Heart left ventricle (tissue), 16 donors: ENCODE measurements at regions not wholly inside any gene's neighbourhood (a gene's known extent, or its start where the extent isn't known, plus 50 kb on each side); places are given as distances from the start of the nearest gene placed in this dataset.

Experiments
- ATAC-seq, 4 donors: fragments of 200-7000 bp; cut with Tn5 transposase; one replicate each; pipeline ENCODE4 v1.9.1; 2020 to 2022; ENCODE audit warnings: moderate library complexity in 4 of 4, mild to moderate bottlenecking in 3 of 4, moderate number of reproducible peaks in 1 of 4
- DNase-seq, 5 donors: peaks; one replicate each; pipeline ENCODE4 v3.0.0-alpha.2; 2020
- H3K27ac ChIP-seq, 12 donors: fragments of 200-600 bp; sonication (generic) in 4 of 12; one replicate each; pipeline versions ENCODE4 v1.5.0 to v1.8.0; 2016 to 2022; ENCODE audit warnings: mild to moderate bottlenecking in 2 of 12
- H3K27me3 ChIP-seq, 9 donors: fragments of 200-600 bp; sonication (generic) in 2 of 9; one replicate each; pipeline versions ENCODE4 v1.5.1 to v1.8.0; 2016 to 2022; ENCODE audit warnings: mild to moderate bottlenecking in 3 of 9
- H3K36me3 ChIP-seq, 9 donors: fragments of 200-600 bp; sonication (generic) in 2 of 9; one replicate each; pipeline versions ENCODE4 v1.5.0 to v1.8.0; 2018 to 2022; ENCODE audit warnings: mild to moderate bottlenecking in 2 of 9
- H3K4me1 ChIP-seq, 12 donors: fragments of 200-600 bp; sonication (generic) in 4 of 12; one replicate each; pipeline versions ENCODE4 v1.5.0 to v1.8.0; 2016 to 2022; ENCODE audit warnings: mild to moderate bottlenecking in 3 of 12
- H3K4me3 ChIP-seq, 12 donors: fragments of 200-600 bp; sonication (generic) in 4 of 12; one replicate each; pipeline versions ENCODE4 v1.5.0 to v1.8.0; 2017 to 2022; ENCODE audit warnings: mild to moderate bottlenecking in 9 of 12, moderate library complexity in 4 of 12
- H3K9me3 ChIP-seq, 12 donors: fragments of 200-600 bp; sonication (generic) in 4 of 12; one replicate each; pipeline versions ENCODE4 v1.5.0 to v1.8.0; 2016 to 2022; ENCODE audit warnings: mild to moderate bottlenecking in 1 of 12
- POLR2A ChIP-seq, 2 donors: fragments of 450-650 bp; IDR thresholded peaks; one replicate each; pipeline ENCODE4 v1.6.1; 2017; ENCODE audit warnings: antibody characterized with exemption in 2 of 2, mild to moderate bottlenecking in 2 of 2, moderate library complexity in 2 of 2
- WGBS, 4 donors: extraction: QIAGEN DNeasy Blood & Tissue Kit in 2 of 4; methylation state at CpG; one replicate each; pipeline versions ENCODE4 v1.1.5 to v1.1.7; 2013 to 2018; 5-methylcytosine and 5-hydroxymethylcytosine counted together
- intact Hi-C, 10 donors: fragments of 100-400 bp; cut with DNase I; formaldehyde crosslinking; loops; one replicate each; pipeline versions ENCODE4 v1.11.1 to v1.14.2; 2022
- TF ChIP-seq, protein P1 (sequence below), 12 donors: fragments of 200-600 bp; sonication (generic) in 4 of 12; IDR thresholded peaks; one replicate each; pipeline versions ENCODE4 v1.5.0 to v1.8.0; 2018 to 2022; ENCODE audit warnings: antibody characterized with exemption in 12 of 12, mild to moderate bottlenecking in 5 of 12
- donor health status: ischemic (EF 13 %, LVEDD 7.1; RV severe dilation, severe dysfunction).
- donor health status: healthy with polysubstance abuse.
- donor health status: DM: no; HTN: yes; CAD: no.
- donor health status: DM: no; HTN: no; CAD: no.
- donor health status: ischemic (EF 25% LVEDD 6.9; RV normal size, moderate dysfunction).
- donor health status: ischemic (EF 25% LVEDD 5.7; RV mildly dilated, moderate dysfunction).
- donor health status: healthy.
- donor health status: DM: yes; HTN: yes; CAD: no.
- donor health status: ischemic (EF 35%, LVEDD 5.7; RV mildly dilated, moderate dysfunction).
- donor health status: nonischemic (EF 11% LVEDD 7.7; RV severe dilation, severe dysfunction).
- donor health status: DM: yes; HTN: yes; CAD: no.
- donor health status: PGD.
- donor health status: ischemic (EF 29% LVEDD 5.4; RV normal size, mild dysfunction).
- donor health status: nonischemic (EF 23%, LVEDD 6.1; RV moderate dilation, normal function).

DNA sequence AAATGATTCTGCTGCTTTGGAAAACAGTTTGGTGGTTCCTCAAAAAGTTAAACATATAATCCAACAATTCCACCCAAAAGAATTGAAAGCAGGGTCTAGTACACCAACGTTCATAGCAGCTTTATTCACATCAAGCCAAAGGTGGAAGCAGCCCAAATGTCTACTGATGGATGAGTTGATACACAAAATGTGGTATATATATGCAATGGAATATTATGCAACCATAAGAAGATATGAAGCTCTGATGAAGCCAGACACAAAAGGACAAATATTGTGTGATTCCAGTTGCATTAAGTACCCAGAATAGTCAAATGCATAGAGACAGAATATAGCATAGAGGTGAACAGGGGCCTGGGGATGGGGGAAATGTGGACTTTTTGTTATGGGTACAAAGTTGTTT is 269.3 kb downstream of the METTL4 start:
- ATAC-seq, result no peak
- 36 to 60% (median 55%) methylated on average over 1 of the region's 1 CpG for WGBS, 4 donors
- Histone ChIP-seq H3K4me1 (no peaks in the 10 kb centered on the region), H3K27me3 (peaks cover 0 to 7% (median 0%) of the 10 kb centered on the region in 9 donors), H3K9me3 (no peaks in the 10 kb centered on the region), H3K36me3 (no peaks in the 10 kb centered on the region), H3K4me3 (no peak overlapping the region), H3K27ac (no peak overlapping the region)
- TF ChIP-seq, protein P1, sequence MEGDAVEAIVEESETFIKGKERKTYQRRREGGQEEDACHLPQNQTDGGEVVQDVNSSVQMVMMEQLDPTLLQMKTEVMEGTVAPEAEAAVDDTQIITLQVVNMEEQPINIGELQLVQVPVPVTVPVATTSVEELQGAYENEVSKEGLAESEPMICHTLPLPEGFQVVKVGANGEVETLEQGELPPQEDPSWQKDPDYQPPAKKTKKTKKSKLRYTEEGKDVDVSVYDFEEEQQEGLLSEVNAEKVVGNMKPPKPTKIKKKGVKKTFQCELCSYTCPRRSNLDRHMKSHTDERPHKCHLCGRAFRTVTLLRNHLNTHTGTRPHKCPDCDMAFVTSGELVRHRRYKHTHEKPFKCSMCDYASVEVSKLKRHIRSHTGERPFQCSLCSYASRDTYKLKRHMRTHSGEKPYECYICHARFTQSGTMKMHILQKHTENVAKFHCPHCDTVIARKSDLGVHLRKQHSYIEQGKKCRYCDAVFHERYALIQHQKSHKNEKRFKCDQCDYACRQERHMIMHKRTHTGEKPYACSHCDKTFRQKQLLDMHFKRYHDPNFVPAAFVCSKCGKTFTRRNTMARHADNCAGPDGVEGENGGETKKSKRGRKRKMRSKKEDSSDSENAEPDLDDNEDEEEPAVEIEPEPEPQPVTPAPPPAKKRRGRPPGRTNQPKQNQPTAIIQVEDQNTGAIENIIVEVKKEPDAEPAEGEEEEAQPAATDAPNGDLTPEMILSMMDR (IDR thresholded peaks at IDR 0.05), result no peak
- TF ChIP-seq POLR2A (IDR thresholded peaks at IDR 0.05), result no peak
- no peak for DNase-seq
- intact Hi-C loops, result no loop called here

DNA sequence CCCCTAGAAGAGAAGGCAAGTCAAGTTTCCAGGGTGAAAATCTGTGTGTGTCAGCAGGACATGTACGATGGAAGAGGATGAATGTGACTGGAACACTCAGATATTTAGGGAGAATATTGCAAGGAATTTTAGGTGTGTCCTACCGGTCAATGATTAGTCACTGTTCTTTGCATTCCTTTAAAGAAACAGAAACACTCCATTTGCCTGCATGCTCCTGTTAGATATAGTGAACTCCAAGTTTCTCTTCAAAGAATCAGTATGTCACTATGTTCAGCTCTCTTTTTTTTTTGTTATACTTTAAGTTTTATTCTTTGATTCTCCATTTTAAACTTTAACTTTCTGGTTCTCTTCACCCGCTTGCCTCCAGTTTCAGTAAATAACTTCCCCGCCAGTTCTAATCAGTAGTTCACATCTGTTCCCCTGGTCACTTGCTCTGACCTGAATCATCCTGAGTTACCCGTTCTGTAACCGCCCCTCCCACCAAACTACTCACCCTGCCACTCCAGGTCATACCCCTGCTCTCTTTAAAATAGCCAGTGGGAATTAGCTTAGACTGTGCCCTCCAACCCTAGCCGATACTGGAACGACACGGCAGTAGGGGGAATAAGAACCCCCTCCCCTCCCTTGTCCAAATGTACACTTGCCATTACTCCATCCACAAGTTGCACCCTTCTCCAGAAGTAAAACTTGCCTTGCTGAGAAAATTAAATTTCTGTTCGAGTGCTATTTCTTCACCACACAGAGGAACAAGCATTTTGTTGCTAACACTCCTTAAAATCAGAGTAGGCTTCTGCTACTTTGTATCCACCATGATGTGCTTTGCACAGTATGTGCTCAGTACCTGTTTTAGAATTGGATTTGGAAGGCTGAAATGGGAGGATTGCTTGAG is 268.4 kb downstream of the METTL4 start:
- no peak for TF ChIP-seq POLR2A (IDR thresholded peaks at IDR 0.05)
- TF ChIP-seq, protein P1 (IDR thresholded peaks at IDR 0.05), result no peak
- no peak for ATAC-seq
- Histone ChIP-seq H3K27ac (no peak overlapping the region), H3K4me3 (no peak overlapping the region), H3K4me1 (no peaks in the 10 kb centered on the region), H3K27me3 (peaks cover 0 to 7% (median 0%) of the 10 kb centered on the region in 9 donors), H3K36me3 (no peaks in the 10 kb centered on the region), H3K9me3 (no peaks in the 10 kb centered on the region)
- WGBS, 4 donors, result 51 to 62% (median 60%) methylated on average over 10 of the region's 10 CpGs
- DNase-seq, result no peak
- intact Hi-C loops, result no loop called here

DNA sequence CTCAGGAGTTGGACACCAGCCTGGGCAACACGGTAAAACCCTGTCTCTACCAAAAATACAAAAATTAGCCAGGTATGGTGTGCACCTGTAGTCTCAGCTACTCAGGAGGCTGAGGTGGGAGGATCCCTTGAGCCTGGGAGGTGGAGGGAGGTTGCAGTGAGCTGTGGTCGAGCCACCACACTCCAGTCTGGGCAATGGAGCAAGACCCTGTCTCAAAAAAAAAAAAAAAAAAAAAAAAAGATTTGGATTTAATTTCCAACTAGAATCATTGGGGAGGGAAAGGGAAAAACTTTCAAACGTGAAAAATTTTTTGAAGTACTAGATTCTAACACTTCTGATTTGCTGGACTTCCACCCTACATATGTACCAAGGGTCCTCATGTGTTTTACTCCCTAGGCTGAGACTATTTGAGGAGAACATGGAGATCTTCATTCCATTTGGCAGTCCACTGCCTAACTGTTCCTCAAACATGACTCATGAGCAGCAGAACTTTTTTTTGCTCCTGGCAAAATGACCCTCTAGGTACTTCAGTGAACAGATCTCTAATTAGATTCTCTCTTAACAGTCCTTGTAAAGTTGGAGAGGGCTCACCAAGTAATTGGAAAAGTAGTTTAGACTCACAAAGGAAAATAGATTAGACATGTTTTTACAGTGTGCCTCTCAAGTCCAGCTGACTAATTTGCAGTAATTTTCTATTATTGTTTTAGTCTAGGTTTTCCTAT is 267.6 kb downstream of the METTL4 start:
- TF ChIP-seq, protein P1 (IDR thresholded peaks at IDR 0.05), result no peak
- TF ChIP-seq POLR2A (IDR thresholded peaks at IDR 0.05), result no peak
- Histone ChIP-seq H3K36me3 (no peaks in the 10 kb centered on the region), H3K27me3 (peaks cover 0 to 7% (median 0%) of the 10 kb centered on the region in 9 donors), H3K9me3 (no peaks in the 10 kb centered on the region), H3K4me3 (no peak overlapping the region), H3K4me1 (no peaks in the 10 kb centered on the region), H3K27ac (no peak overlapping the region)
- intact Hi-C loops, result no loop called here
- ATAC-seq (no peak), DNase-seq (no peak)
- 74 to 80% (median 78%) methylated on average over 3 of the region's 3 CpGs for WGBS, 4 donors
